Tibial nerve (tissue), 4 donors: ENCODE measurements at regions not wholly inside any gene's neighbourhood (a gene's known extent, or its start where the extent isn't known, plus 50 kb on each side); places are given as distances from the start of the nearest gene placed in this dataset.

Source experiments
- CTCF ChIP-seq, 5 experiments: fragments of 200-600 bp in 3 of 5; fragments of 450-650 bp in 2 of 5; sonication (generic) in 3 of 5; IDR thresholded peaks; one replicate each; pipeline ENCODE4 v1.5.1; 2016 to 2019; ENCODE audit warnings: antibody characterized with exemption in 5 of 5, mild to moderate bottlenecking in 3 of 5, moderate library complexity in 2 of 5
- EP300 ChIP-seq, 2 donors: sonication (generic); formaldehyde crosslinking; IDR thresholded peaks; one replicate each; pipeline ENCODE4 v1.6.1; 2017; ENCODE audit warnings: antibody characterized with exemption in 2 of 2, mild to moderate bottlenecking in 1 of 2
- POLR2A ChIP-seq, 2 donors: fragments of 450-650 bp; IDR thresholded peaks; one replicate each; pipeline ENCODE4 v1.6.1; 2017; ENCODE audit warnings: antibody characterized with exemption in 2 of 2, mild to moderate bottlenecking in 2 of 2, moderate library complexity in 2 of 2

- TF ChIP-seq CTCF (IDR thresholded peaks at IDR 0.05) (no peak), EP300 (IDR thresholded peaks at IDR 0.05) (no peak), POLR2A (IDR thresholded peaks at IDR 0.05) (no peak)
Observed at GRCh38 chr4:100113732-100114131, 76.5 kb downstream of the DDIT4L start.
